ENCODE measurements at regions not wholly inside any gene's neighbourhood (a gene's known extent, or its start where the extent isn't known, plus 50 kb on each side); places are given as distances from the start of the nearest gene placed in this dataset.

DNA sequence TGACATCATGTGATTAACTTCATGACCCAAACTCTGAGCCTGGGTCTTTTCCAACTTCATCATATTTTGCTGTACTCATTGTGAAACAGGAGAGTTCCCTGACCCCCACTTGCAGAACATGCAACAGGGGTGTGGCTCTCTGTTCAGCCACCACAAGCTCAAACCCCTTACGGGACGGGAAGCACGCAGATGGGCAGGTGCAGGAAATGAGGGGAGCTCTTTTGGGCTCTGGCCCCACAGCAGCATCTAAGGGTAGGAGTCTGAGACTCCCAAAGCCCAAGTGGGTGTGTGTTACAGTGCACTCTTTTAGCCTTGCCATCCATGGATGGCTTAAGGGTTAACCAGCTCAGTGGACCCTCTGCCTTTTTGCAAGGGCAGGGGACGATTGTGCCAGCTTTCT is 599.5 kb upstream of the SMIM31 start:
- Histone ChIP-seq H3K36me3 (replicated peaks; ENCODE audit: low read depth, low read length) (no peaks in the 10 kb centered on the region), H3K27me3 (ENCODE audit: low read depth, low read length) (no peaks in the 10 kb centered on the region), H3K4me1 (ENCODE audit: low read length) (peaks cover 9% of the 10 kb centered on the region), H3K4me2 (ENCODE audit: low read length) (no peak overlapping the region), H3K9ac (ENCODE audit: low read length) (no peak overlapping the region), H3K79me2 (ENCODE audit: low read length) (no peaks in the 10 kb centered on the region), H3K4me3 (ENCODE audit: low read length) (no peak overlapping the region), H3K27ac (ENCODE audit: low read length) (no peak overlapping the region), H4K20me1 (ENCODE audit: insufficient read depth, low read length) (no peaks in the 10 kb centered on the region), H2AFZ (ENCODE audit: low read depth, low read length) (no peak overlapping the region; the same call in 1 of the 2 replicates), H3K9me3 (ENCODE audit: insufficient read depth, low read length) (no peaks in the 10 kb centered on the region)
- TF ChIP-seq, protein P1, sequence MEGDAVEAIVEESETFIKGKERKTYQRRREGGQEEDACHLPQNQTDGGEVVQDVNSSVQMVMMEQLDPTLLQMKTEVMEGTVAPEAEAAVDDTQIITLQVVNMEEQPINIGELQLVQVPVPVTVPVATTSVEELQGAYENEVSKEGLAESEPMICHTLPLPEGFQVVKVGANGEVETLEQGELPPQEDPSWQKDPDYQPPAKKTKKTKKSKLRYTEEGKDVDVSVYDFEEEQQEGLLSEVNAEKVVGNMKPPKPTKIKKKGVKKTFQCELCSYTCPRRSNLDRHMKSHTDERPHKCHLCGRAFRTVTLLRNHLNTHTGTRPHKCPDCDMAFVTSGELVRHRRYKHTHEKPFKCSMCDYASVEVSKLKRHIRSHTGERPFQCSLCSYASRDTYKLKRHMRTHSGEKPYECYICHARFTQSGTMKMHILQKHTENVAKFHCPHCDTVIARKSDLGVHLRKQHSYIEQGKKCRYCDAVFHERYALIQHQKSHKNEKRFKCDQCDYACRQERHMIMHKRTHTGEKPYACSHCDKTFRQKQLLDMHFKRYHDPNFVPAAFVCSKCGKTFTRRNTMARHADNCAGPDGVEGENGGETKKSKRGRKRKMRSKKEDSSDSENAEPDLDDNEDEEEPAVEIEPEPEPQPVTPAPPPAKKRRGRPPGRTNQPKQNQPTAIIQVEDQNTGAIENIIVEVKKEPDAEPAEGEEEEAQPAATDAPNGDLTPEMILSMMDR (IDR thresholded peaks at IDR 0.05; ENCODE audit: low read depth, low read length): no peak
- TF ChIP-seq EZH2phosphoT487 (IDR thresholded peaks at IDR 0.05; ENCODE audit: low read depth): no peak

DNA sequence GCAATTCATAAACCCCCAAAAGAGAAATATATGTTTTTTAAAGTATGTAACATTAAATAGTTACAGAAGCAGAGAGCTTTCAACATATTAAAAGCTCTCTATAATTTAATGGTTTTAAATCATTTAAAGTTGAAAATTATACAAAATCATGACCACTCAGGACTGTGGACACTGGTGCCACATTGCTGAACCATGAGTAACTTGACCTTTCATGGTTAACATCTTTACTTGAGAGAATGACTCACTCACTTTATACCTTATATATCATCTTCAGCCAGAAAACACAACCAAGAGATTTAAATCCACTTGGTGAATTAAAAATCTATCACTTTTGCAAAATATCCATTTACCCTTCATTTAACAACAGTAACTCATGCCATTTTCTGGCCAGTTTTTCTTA is 584.3 kb upstream of the SMIM31 start:
- Histone ChIP-seq H3K9ac (ENCODE audit: low read length) (no peak overlapping the region), H3K4me1 (ENCODE audit: low read length) (no peaks in the 10 kb centered on the region), H3K4me2 (ENCODE audit: low read length) (no peak overlapping the region), H3K79me2 (ENCODE audit: low read length) (no peaks in the 10 kb centered on the region), H3K36me3 (replicated peaks; ENCODE audit: low read depth, low read length) (no peaks in the 10 kb centered on the region), H4K20me1 (ENCODE audit: insufficient read depth, low read length) (no peaks in the 10 kb centered on the region), H2AFZ (ENCODE audit: low read depth, low read length) (no peak overlapping the region), H3K27ac (ENCODE audit: low read length) (no peak overlapping the region), H3K4me3 (ENCODE audit: low read length) (no peak overlapping the region), H3K27me3 (ENCODE audit: low read depth, low read length) (no peaks in the 10 kb centered on the region), H3K9me3 (ENCODE audit: insufficient read depth, low read length) (no peaks in the 10 kb centered on the region)
- TF ChIP-seq, protein P1 (IDR thresholded peaks at IDR 0.05; ENCODE audit: low read depth, low read length): no peak
- TF ChIP-seq EZH2phosphoT487 (IDR thresholded peaks at IDR 0.05; ENCODE audit: low read depth): no peak

DNA sequence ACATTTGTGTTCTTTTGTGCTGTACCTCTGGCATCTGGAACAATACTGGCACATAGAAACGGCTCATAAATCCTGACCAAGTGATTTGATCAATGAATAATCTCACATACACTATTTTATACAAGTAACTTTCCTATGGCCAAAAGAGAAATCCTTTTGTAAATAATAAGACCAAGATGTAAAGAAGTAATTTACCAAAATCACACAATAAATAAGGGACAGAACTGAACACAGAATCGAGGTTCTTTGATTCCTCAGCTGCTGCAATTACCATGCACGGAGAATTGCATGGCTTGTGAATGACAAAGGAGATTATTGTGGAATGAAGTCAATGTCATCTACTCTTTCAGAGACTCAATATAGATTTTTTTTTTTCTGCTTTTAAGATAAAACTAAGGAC is 576.8 kb upstream of the SMIM31 start:
- Histone ChIP-seq H3K27me3 (ENCODE audit: low read depth, low read length) (no peaks in the 10 kb centered on the region), H3K9ac (ENCODE audit: low read length) (no peak overlapping the region), H3K27ac (ENCODE audit: low read length) (no peak overlapping the region), H3K4me2 (ENCODE audit: low read length) (no peak overlapping the region), H3K36me3 (replicated peaks; ENCODE audit: low read depth, low read length) (no peaks in the 10 kb centered on the region), H3K79me2 (ENCODE audit: low read length) (no peaks in the 10 kb centered on the region), H3K4me1 (ENCODE audit: low read length) (no peaks in the 10 kb centered on the region), H3K4me3 (ENCODE audit: low read length) (no peak overlapping the region), H3K9me3 (ENCODE audit: insufficient read depth, low read length) (no peaks in the 10 kb centered on the region), H4K20me1 (ENCODE audit: insufficient read depth, low read length) (no peaks in the 10 kb centered on the region), H2AFZ (ENCODE audit: low read depth, low read length) (no peak overlapping the region)
- TF ChIP-seq EZH2phosphoT487 (IDR thresholded peaks at IDR 0.05; ENCODE audit: low read depth): no peak
- TF ChIP-seq, protein P1 (IDR thresholded peaks at IDR 0.05; ENCODE audit: low read depth, low read length): no peak

DNA sequence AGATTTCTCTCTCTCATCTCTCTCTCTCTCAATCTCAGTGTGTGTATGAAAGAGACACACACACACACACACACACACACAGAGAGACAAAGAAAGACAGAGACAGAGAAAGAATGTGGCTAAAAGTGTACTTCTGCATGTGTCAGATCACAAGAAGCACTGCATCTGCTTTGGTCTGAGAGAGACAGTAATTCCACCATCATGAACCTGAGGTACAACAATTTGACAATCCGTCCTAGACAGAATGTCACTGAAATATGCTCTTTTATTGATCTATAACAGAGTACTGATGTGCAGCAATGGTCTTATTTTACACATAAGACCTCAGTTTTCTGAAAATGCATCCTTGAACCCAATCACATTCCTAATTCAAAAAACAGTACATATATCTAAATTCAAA is 576.2 kb upstream of the SMIM31 start:
- H3K79me2 ChIP-seq (ENCODE audit: low read length): no peaks in the 10 kb centered on the region
- H4K20me1 ChIP-seq (ENCODE audit: insufficient read depth, low read length): no peaks in the 10 kb centered on the region
- H3K9ac ChIP-seq (ENCODE audit: low read length): no peak overlapping the region
- TF ChIP-seq, protein P1 (IDR thresholded peaks at IDR 0.05; ENCODE audit: low read depth, low read length): no peak
- TF ChIP-seq EZH2phosphoT487 (IDR thresholded peaks at IDR 0.05; ENCODE audit: low read depth): no peak
- H3K4me3 ChIP-seq (ENCODE audit: low read length): no peak overlapping the region
- H3K27me3 ChIP-seq (ENCODE audit: low read depth, low read length): no peaks in the 10 kb centered on the region
- no peak overlapping the region for H2AFZ ChIP-seq (ENCODE audit: low read depth, low read length)
- no peak overlapping the region for H3K4me2 ChIP-seq (ENCODE audit: low read length)
- no peaks in the 10 kb centered on the region for H3K36me3 ChIP-seq (replicated peaks; ENCODE audit: low read depth, low read length)
- H3K4me1 ChIP-seq (ENCODE audit: low read length): no peaks in the 10 kb centered on the region
- no peak overlapping the region for H3K27ac ChIP-seq (ENCODE audit: low read length)
- H3K9me3 ChIP-seq (ENCODE audit: insufficient read depth, low read length): no peaks in the 10 kb centered on the region

Data from OCI-LY3 (cell line).